WTC11 (cell line): ENCODE measurements at regions not wholly inside any gene's neighbourhood (a gene's known extent, or its start where the extent isn't known, plus 50 kb on each side); places are given as distances from the start of the nearest gene placed in this dataset.
A peak's percentile ranks its signal among the peaks of the same experiment; 100 is the strongest.

Experiments
- CREB1 ChIP-seq: sonication (generic); formaldehyde crosslinking; IDR thresholded peaks from 2 replicates; pipeline ENCODE4 v1.8.0; 2023; ENCODE audit warnings: mild to moderate bottlenecking, missing genetic modification reagents
- ETV6 ChIP-seq: sonication (generic); formaldehyde crosslinking; IDR thresholded peaks from 2 replicates; pipeline ENCODE4 v1.8.1; 2022; ENCODE audit warnings: mild to moderate bottlenecking, missing genetic modification reagents
- HMGXB4 ChIP-seq: sonication (generic); formaldehyde crosslinking; IDR thresholded peaks from 2 replicates; pipeline ENCODE4 v1.8.1; 2023; ENCODE audit warnings: mild to moderate bottlenecking, moderate library complexity, missing genetic modification reagents
- MYBL2 ChIP-seq: sonication (generic); formaldehyde crosslinking; IDR thresholded peaks from 2 replicates; pipeline ENCODE4 v1.8.1; 2023; ENCODE audit warnings: mild to moderate bottlenecking, moderate library complexity, missing genetic modification reagents
- NR3C1 ChIP-seq: sonication (generic); formaldehyde crosslinking; conservative IDR thresholded peaks from 2 replicates; pipeline ENCODE4 v1.8.1; 2023; ENCODE audit warnings: low read depth, mild to moderate bottlenecking, missing genetic modification reagents
- SP1 ChIP-seq: sonication (generic); formaldehyde crosslinking; conservative IDR thresholded peaks from 2 replicates; pipeline ENCODE4 v1.8.1; 2022; ENCODE audit warnings: missing genetic modification reagents
- USF2 ChIP-seq: sonication (generic); formaldehyde crosslinking; IDR thresholded peaks from 2 replicates; pipeline ENCODE4 v1.8.1; 2023; ENCODE audit warnings: mild to moderate bottlenecking, missing genetic modification reagents, moderate library complexity
- ZNF423 ChIP-seq: fragments of 250-450 bp; sonication (Bioruptor Pico); IDR thresholded peaks from 2 replicates; pipeline ENCODE4 v2.1.2; 2022; ENCODE audit warnings: mild to moderate bottlenecking, moderate library complexity
- TF ChIP-seq, protein P1 (sequence below): sonication (generic); formaldehyde crosslinking; IDR thresholded peaks from 2 replicates; pipeline ENCODE4 v1.8.0; 2022; ENCODE audit warnings: missing genetic modification reagents
- TF ChIP-seq, protein P2 (sequence below): fragments of 200-600 bp; IDR thresholded peaks from 2 replicates; pipeline ENCODE4 v1.8.0; 2022; ENCODE audit warnings: antibody characterized with exemption
- TF ChIP-seq, protein P3 (sequence below): sonication (generic); formaldehyde crosslinking; IDR thresholded peaks from 2 replicates; pipeline ENCODE4 v1.8.0; 2022; ENCODE audit warnings: mild to moderate bottlenecking, missing genetic modification reagents
- TF ChIP-seq, protein P4 (sequence below): sonication (generic); formaldehyde crosslinking; IDR thresholded peaks from 2 replicates; pipeline ENCODE4 v1.8.0; 2022; ENCODE audit warnings: mild to moderate bottlenecking, missing genetic modification reagents

- TF ChIP-seq, protein P1, sequence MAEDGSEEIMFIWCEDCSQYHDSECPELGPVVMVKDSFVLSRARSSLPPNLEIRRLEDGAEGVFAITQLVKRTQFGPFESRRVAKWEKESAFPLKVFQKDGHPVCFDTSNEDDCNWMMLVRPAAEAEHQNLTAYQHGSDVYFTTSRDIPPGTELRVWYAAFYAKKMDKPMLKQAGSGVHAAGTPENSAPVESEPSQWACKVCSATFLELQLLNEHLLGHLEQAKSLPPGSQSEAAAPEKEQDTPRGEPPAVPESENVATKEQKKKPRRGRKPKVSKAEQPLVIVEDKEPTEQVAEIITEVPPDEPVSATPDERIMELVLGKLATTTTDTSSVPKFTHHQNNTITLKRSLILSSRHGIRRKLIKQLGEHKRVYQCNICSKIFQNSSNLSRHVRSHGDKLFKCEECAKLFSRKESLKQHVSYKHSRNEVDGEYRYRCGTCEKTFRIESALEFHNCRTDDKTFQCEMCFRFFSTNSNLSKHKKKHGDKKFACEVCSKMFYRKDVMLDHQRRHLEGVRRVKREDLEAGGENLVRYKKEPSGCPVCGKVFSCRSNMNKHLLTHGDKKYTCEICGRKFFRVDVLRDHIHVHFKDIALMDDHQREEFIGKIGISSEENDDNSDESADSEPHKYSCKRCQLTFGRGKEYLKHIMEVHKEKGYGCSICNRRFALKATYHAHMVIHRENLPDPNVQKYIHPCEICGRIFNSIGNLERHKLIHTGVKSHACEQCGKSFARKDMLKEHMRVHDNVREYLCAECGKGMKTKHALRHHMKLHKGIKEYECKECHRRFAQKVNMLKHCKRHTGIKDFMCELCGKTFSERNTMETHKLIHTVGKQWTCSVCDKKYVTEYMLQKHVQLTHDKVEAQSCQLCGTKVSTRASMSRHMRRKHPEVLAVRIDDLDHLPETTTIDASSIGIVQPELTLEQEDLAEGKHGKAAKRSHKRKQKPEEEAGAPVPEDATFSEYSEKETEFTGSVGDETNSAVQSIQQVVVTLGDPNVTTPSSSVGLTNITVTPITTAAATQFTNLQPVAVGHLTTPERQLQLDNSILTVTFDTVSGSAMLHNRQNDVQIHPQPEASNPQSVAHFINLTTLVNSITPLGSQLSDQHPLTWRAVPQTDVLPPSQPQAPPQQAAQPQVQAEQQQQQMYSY (CRISPR knock-in tag), result no peak
- TF ChIP-seq, protein P2, sequence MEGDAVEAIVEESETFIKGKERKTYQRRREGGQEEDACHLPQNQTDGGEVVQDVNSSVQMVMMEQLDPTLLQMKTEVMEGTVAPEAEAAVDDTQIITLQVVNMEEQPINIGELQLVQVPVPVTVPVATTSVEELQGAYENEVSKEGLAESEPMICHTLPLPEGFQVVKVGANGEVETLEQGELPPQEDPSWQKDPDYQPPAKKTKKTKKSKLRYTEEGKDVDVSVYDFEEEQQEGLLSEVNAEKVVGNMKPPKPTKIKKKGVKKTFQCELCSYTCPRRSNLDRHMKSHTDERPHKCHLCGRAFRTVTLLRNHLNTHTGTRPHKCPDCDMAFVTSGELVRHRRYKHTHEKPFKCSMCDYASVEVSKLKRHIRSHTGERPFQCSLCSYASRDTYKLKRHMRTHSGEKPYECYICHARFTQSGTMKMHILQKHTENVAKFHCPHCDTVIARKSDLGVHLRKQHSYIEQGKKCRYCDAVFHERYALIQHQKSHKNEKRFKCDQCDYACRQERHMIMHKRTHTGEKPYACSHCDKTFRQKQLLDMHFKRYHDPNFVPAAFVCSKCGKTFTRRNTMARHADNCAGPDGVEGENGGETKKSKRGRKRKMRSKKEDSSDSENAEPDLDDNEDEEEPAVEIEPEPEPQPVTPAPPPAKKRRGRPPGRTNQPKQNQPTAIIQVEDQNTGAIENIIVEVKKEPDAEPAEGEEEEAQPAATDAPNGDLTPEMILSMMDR, result no peak
- no peak for TF ChIP-seq MYBL2 (CRISPR knock-in tag)
- no peak for TF ChIP-seq HMGXB4
- TF ChIP-seq, protein P3, sequence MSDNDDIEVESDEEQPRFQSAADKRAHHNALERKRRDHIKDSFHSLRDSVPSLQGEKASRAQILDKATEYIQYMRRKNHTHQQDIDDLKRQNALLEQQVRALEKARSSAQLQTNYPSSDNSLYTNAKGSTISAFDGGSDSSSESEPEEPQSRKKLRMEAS (CRISPR knock-in tag), result no peak
- no peak for TF ChIP-seq ZNF423 (CRISPR knock-in tag)
- TF ChIP-seq SP1 (CRISPR knock-in tag), result no peak
- TF ChIP-seq, protein P4, sequence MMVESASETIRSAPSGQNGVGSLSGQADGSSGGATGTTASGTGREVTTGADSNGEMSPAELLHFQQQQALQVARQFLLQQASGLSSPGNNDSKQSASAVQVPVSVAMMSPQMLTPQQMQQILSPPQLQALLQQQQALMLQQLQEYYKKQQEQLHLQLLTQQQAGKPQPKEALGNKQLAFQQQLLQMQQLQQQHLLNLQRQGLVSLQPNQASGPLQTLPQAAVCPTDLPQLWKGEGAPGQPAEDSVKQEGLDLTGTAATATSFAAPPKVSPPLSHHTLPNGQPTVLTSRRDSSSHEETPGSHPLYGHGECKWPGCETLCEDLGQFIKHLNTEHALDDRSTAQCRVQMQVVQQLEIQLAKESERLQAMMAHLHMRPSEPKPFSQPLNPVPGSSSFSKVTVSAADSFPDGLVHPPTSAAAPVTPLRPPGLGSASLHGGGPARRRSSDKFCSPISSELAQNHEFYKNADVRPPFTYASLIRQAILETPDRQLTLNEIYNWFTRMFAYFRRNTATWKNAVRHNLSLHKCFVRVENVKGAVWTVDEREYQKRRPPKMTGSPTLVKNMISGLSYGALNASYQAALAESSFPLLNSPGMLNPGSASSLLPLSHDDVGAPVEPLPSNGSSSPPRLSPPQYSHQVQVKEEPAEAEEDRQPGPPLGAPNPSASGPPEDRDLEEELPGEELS, result 0 out of 2 replicates have a peak, but pooled peaks have one; percentile 54
- TF ChIP-seq CREB1, result no peak
- TF ChIP-seq ETV6 (CRISPR knock-in tag), result no peak
- no peak for TF ChIP-seq NR3C1 (CRISPR knock-in tag)
- TF ChIP-seq USF2 (CRISPR knock-in tag), result no peak
Observed at GRCh38 chr3:127083778-127084397, 101.0 kb downstream of the PLXNA1 start.
